HG03439 (cell line): ENCODE measurements at regions not wholly inside any gene's neighbourhood (a gene's known extent, or its start where the extent isn't known, plus 50 kb on each side); places are given as distances from the start of the nearest gene placed in this dataset.
"Not testable (repeated sequence)": the region's sequence is repeated elsewhere in the genome, so short reads cannot be mapped to it uniquely, and the experiment has no call there.

ENCODE experiments used
- ATAC-seq: cut with Tn5 transposase; IDR thresholded peaks from one replicate; pipeline ENCODE4 v1.9.1; 2021; ENCODE audit warnings: mild to moderate bottlenecking, moderate library complexity; ENCODE audit not compliant: unreplicated experiment

- ATAC-seq, result no peak
Observed at GRCh38 chr7:35968140-35968940, 167.5 kb downstream of the SEPTIN7 start.

- ATAC-seq, result no peak
Observed at GRCh38 chr7:35969066-35969465, 168.2 kb downstream of the SEPTIN7 start.

- no peak for ATAC-seq
Observed at GRCh38 chr7:35970458-35970857, 169.6 kb downstream of the SEPTIN7 start.

- ATAC-seq, result no peak
Observed at GRCh38 chr7:35971133-35971891, 170.5 kb downstream of the SEPTIN7 start.

GRCh38 chr7:35975851-35976454, 175.1 kb downstream of the SEPTIN7 start:
- ATAC-seq, result peak; percentile 61

GRCh38 chr7:35978816-35979640, 174.0 kb upstream of the EEPD1 start:
- ATAC-seq, result not testable (repeated sequence)

- ATAC-seq, result no peak
Observed at GRCh38 chr7:35982600-35982999, 170.5 kb upstream of the EEPD1 start.

GRCh38 chr7:35983626-35984025, 169.4 kb upstream of the EEPD1 start:
- no peak for ATAC-seq

GRCh38 chr7:35985126-35985754, 167.8 kb upstream of the EEPD1 start:
- ATAC-seq, result peak; percentile 80

GRCh38 chr7:35987016-35987415, 166.0 kb upstream of the EEPD1 start:
- no peak for ATAC-seq

- ATAC-seq, result no peak
Observed at GRCh38 chr7:35988105-35988504, 164.9 kb upstream of the EEPD1 start.

- no peak for ATAC-seq
Observed at GRCh38 chr7:35988818-35989217, 164.2 kb upstream of the EEPD1 start.

GRCh38 chr7:35991511-35992232, 161.4 kb upstream of the EEPD1 start:
- no peak for ATAC-seq

- ATAC-seq, result no peak
Observed at GRCh38 chr7:35992436-35992835, 160.6 kb upstream of the EEPD1 start.

- ATAC-seq, result no peak
Observed at GRCh38 chr7:35993113-35993512, 159.9 kb upstream of the EEPD1 start.

- no peak for ATAC-seq
Observed at GRCh38 chr7:35993676-35994606, 159.1 kb upstream of the EEPD1 start.

GRCh38 chr7:35995334-35995733, 157.7 kb upstream of the EEPD1 start:
- no peak for ATAC-seq

- no peak for ATAC-seq
Observed at GRCh38 chr7:35998481-35998880, 154.6 kb upstream of the EEPD1 start.

- ATAC-seq, result no peak
Observed at GRCh38 chr7:36001546-36001945, 151.5 kb upstream of the EEPD1 start.
